GM21529 (cell line): ENCODE measurements at regions not wholly inside any gene's neighbourhood (a gene's known extent, or its start where the extent isn't known, plus 50 kb on each side); places are given as distances from the start of the nearest gene placed in this dataset.

Experiments used
- ATAC-seq: cut with Tn5 transposase; IDR thresholded peaks from one replicate; pipeline ENCODE4 v1.9.1; 2021; ENCODE audit not compliant: unreplicated experiment

- no peak for ATAC-seq
Observed at GRCh38 chr5:143694357-143694756, 117.6 kb upstream of the HMHB1 start.

- ATAC-seq = peak; percentile 85
Observed at GRCh38 chr5:143693651-143694252, 118.2 kb upstream of the HMHB1 start.

GRCh38 chr5:143692342-143692741, 119.6 kb upstream of the HMHB1 start:
- ATAC-seq = no peak

- no peak for ATAC-seq
Observed at GRCh38 chr5:143691945-143692290, 120.0 kb upstream of the HMHB1 start.

GRCh38 chr5:143691287-143691944, 120.5 kb upstream of the HMHB1 start:
- ATAC-seq = no peak

GRCh38 chr5:143687604-143688003, 124.4 kb upstream of the HMHB1 start:
- ATAC-seq = no peak

GRCh38 chr5:143685246-143685815, 126.6 kb upstream of the HMHB1 start:
- no peak for ATAC-seq

GRCh38 chr5:143683459-143683858, 128.5 kb upstream of the HMHB1 start:
- no peak for ATAC-seq

GRCh38 chr5:143682929-143683386, 129.0 kb upstream of the HMHB1 start:
- ATAC-seq = no peak

- no peak for ATAC-seq
Observed at GRCh38 chr5:143682246-143682905, 129.6 kb upstream of the HMHB1 start.

- no peak for ATAC-seq
Observed at GRCh38 chr5:143680672-143681259, 131.2 kb upstream of the HMHB1 start.

GRCh38 chr5:143679777-143680176, 132.2 kb upstream of the HMHB1 start:
- no peak for ATAC-seq

- peak; percentile 50 for ATAC-seq
Observed at GRCh38 chr5:143678148-143678905, 133.6 kb upstream of the HMHB1 start.

- no peak for ATAC-seq
Observed at GRCh38 chr5:143677403-143677802, 134.6 kb upstream of the HMHB1 start.

GRCh38 chr5:143676802-143677201, 135.2 kb upstream of the HMHB1 start:
- ATAC-seq = no peak

- ATAC-seq = no peak
Observed at GRCh38 chr5:143674469-143674786, 137.5 kb upstream of the HMHB1 start.

- no peak for ATAC-seq
Observed at GRCh38 chr5:143673676-143674468, 138.1 kb upstream of the HMHB1 start.

- no peak for ATAC-seq
Observed at GRCh38 chr5:143672806-143673205, 139.2 kb upstream of the HMHB1 start.

- no peak for ATAC-seq
Observed at GRCh38 chr5:143671674-143672569, 140.0 kb upstream of the HMHB1 start.
